ENCODE measurements at regions not wholly inside any gene's neighbourhood (a gene's known extent, or its start where the extent isn't known, plus 50 kb on each side); places are given as distances from the start of the nearest gene placed in this dataset.

GRCh38 chr2:142234741-142235140 lies 103.9 kb upstream of the LRP1B start:
- no peaks in the 10 kb centered on the region for H3K4me1 ChIP-seq
- H3K4me3 ChIP-seq: no peak overlapping the region
- H3K9me3 ChIP-seq: no peaks in the 10 kb centered on the region
- no peak overlapping the region for H3K4me2 ChIP-seq
- no peak for TF ChIP-seq PHF8 (IDR thresholded peaks at IDR 0.05; ENCODE audit: borderline replicate concordance, low read depth)
- no peak for TF ChIP-seq RFX5 (IDR thresholded peaks at IDR 0.05)
- no peak for TF ChIP-seq CEBPB (IDR thresholded peaks at IDR 0.05)
- no peak for TF ChIP-seq NPAS2 (CRISPR knock-in tag; IDR thresholded peaks at IDR 0.05; ENCODE audit: borderline replicate concordance)
- WGBS (ENCODE audit: missing lambda C conversion rate): 68% methylated on average over 3 of the region's 3 CpGs
- FAIRE-seq (no peak), ATAC-seq (no peak), DNase-seq (ENCODE audit: low read depth in 1 of 2, low spot score in 1 of 2) (no peak)
- CTCF ChIA-PET: no interaction called here
- POLR2A ChIA-PET: no interaction called here
- no peak overlapping the region for H3K27ac ChIP-seq

GRCh38 chr2:142223309-142223708 lies 92.5 kb upstream of the LRP1B start:
- no peak for TF ChIP-seq CEBPB (IDR thresholded peaks at IDR 0.05)
- TF ChIP-seq FOSL2 (IDR thresholded peaks at IDR 0.05): no peak
- no peak for TF ChIP-seq FOSL2 (CRISPR knock-in tag; IDR thresholded peaks at IDR 0.05)
- TF ChIP-seq, protein P1, sequence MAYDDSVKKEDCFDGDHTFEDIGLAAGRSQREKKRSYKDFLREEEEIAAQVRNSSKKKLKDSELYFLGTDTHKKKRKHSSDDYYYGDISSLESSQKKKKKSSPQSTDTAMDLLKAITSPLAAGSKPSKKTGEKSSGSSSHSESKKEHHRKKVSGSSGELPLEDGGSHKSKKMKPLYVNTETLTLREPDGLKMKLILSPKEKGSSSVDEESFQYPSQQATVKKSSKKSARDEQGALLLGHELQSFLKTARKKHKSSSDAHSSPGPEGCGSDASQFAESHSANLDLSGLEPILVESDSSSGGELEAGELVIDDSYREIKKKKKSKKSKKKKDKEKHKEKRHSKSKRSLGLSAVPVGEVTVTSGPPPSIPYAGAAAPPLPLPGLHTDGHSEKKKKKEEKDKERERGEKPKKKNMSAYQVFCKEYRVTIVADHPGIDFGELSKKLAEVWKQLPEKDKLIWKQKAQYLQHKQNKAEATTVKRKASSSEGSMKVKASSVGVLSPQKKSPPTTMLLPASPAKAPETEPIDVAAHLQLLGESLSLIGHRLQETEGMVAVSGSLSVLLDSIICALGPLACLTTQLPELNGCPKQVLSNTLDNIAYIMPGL (CRISPR knock-in tag; IDR thresholded peaks at IDR 0.05; ENCODE audit: borderline replicate concordance): no peak
- no peak for TF ChIP-seq KDM1A (IDR thresholded peaks at IDR 0.05; ENCODE audit: low read depth)
- no peak for TF ChIP-seq HOXB13 (CRISPR knock-in tag; IDR thresholded peaks at IDR 0.05; ENCODE audit: low read depth)
- TF ChIP-seq, protein P2, sequence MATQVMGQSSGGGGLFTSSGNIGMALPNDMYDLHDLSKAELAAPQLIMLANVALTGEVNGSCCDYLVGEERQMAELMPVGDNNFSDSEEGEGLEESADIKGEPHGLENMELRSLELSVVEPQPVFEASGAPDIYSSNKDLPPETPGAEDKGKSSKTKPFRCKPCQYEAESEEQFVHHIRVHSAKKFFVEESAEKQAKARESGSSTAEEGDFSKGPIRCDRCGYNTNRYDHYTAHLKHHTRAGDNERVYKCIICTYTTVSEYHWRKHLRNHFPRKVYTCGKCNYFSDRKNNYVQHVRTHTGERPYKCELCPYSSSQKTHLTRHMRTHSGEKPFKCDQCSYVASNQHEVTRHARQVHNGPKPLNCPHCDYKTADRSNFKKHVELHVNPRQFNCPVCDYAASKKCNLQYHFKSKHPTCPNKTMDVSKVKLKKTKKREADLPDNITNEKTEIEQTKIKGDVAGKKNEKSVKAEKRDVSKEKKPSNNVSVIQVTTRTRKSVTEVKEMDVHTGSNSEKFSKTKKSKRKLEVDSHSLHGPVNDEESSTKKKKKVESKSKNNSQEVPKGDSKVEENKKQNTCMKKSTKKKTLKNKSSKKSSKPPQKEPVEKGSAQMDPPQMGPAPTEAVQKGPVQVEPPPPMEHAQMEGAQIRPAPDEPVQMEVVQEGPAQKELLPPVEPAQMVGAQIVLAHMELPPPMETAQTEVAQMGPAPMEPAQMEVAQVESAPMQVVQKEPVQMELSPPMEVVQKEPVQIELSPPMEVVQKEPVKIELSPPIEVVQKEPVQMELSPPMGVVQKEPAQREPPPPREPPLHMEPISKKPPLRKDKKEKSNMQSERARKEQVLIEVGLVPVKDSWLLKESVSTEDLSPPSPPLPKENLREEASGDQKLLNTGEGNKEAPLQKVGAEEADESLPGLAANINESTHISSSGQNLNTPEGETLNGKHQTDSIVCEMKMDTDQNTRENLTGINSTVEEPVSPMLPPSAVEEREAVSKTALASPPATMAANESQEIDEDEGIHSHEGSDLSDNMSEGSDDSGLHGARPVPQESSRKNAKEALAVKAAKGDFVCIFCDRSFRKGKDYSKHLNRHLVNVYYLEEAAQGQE (IDR thresholded peaks at IDR 0.05): no peak
- TF ChIP-seq KDM5A (IDR thresholded peaks at IDR 0.05): no peak
- TF ChIP-seq CBX8 (IDR thresholded peaks at IDR 0.05): no peak
- no peak for TF ChIP-seq RAD21 (conservative IDR thresholded peaks at IDR 0.05 in 1 of 2, IDR thresholded peaks at IDR 0.05 in 1 of 2)
- no peak for TF ChIP-seq ZFP36 (IDR thresholded peaks at IDR 0.05; ENCODE audit: borderline replicate concordance, partially characterized antibody)
- TF ChIP-seq ATOH8 (CRISPR knock-in tag; IDR thresholded peaks at IDR 0.05; ENCODE audit: low read depth): no peak
- no peak for TF ChIP-seq CBX2 (IDR thresholded peaks at IDR 0.05; ENCODE audit: borderline replicate concordance, low read depth)
- no peak for TF ChIP-seq TFCP2L1 (CRISPR knock-in tag; IDR thresholded peaks at IDR 0.05)
- no peak for TF ChIP-seq POLR2AphosphoS2 (conservative IDR thresholded peaks at IDR 0.05; ENCODE audit: low read length)
- no peak for TF ChIP-seq RNF2 (IDR thresholded peaks at IDR 0.05; ENCODE audit: borderline replicate concordance, low read depth)
- TF ChIP-seq ZSCAN20 (CRISPR knock-in tag; IDR thresholded peaks at IDR 0.05): no peak
- 0 out of 3 replicates have a peak, but pooled peaks cover 5% of the 10 kb centered on the region for H3K4me1 ChIP-seq
- DNase-seq (ENCODE audit: low read depth in 1 of 2, low spot score in 1 of 2) (no peak), FAIRE-seq (no peak), ATAC-seq (no peak)
- H3K4me2 ChIP-seq: no peak overlapping the region
- POLR2A ChIA-PET: no interaction called here
- CTCF ChIA-PET: no interaction called here
- H3K9me3 ChIP-seq: no peaks in the 10 kb centered on the region
- no peak overlapping the region for H3K4me3 ChIP-seq
- H3K27ac ChIP-seq: no peak overlapping the region

Data from A549 (cell line).